ENCODE measurements at regions not wholly inside any gene's neighbourhood (a gene's known extent, or its start where the extent isn't known, plus 50 kb on each side); places are given as distances from the start of the nearest gene placed in this dataset.

GRCh38 chr10:76657337-76658012 is 980.1 kb downstream of the KCNMA1 start:
- Mint-ChIP-seq H3K9me3 (peaks cover 0 to 4% (median 0%) of the 10 kb centered on the region in 3 donors), H3K4me3 (no peak overlapping the region), H3K36me3 (no peaks in the 10 kb centered on the region), H3K27ac (no peak overlapping the region), H3K4me1 (no peaks in the 10 kb centered on the region), H3K27me3 (peaks cover 2% of the 10 kb centered on the region)

GRCh38 chr10:76651154-76651553 is 986.5 kb downstream of the KCNMA1 start:
- Mint-ChIP-seq H3K4me1 (no peaks in the 10 kb centered on the region), H3K27me3 (peaks cover under 1% of the 10 kb centered on the region), H3K9me3 (peaks cover 0 to 4% (median 0%) of the 10 kb centered on the region in 3 donors), H3K36me3 (no peaks in the 10 kb centered on the region), H3K4me3 (no peak overlapping the region), H3K27ac (no peak overlapping the region)

DNA sequence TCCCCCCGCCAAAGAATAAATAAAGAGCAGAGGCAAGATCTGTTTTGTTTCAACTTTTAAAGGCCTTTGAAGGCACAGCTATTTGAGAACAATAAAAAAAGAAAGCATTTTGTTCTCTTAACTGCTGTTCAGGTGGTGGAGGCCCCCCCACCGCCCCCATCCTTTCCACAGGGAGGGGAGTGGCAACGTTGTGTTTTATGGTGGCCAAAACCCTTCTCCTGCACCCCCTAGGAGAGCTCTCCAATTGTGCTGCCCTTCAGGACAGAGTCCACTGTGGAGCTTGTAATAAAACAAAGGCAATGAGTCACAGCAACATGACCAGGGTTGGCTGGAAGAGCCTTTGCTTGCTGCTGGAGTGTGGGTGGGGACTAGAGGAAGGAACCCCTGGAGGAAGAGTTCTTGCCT is 987.9 kb downstream of the KCNMA1 start:
- H3K4me3 Mint-ChIP-seq = no peak overlapping the region
- H3K27me3 Mint-ChIP-seq = no peaks in the 10 kb centered on the region
- no peak overlapping the region for H3K27ac Mint-ChIP-seq
- H3K4me1 Mint-ChIP-seq = no peaks in the 10 kb centered on the region
- H3K9me3 Mint-ChIP-seq = peaks cover 0 to 2% (median 2%) of the 10 kb centered on the region in 3 donors
- no peaks in the 10 kb centered on the region for H3K36me3 Mint-ChIP-seq

GRCh38 chr10:76649254-76649653 is 988.4 kb downstream of the KCNMA1 start:
- H3K4me3 Mint-ChIP-seq = no peak overlapping the region
- no peak overlapping the region for H3K27ac Mint-ChIP-seq
- H3K27me3 Mint-ChIP-seq = no peaks in the 10 kb centered on the region
- H3K9me3 Mint-ChIP-seq = peaks cover 0 to 3% (median 0%) of the 10 kb centered on the region in 3 donors
- no peaks in the 10 kb centered on the region for H3K36me3 Mint-ChIP-seq
- H3K4me1 Mint-ChIP-seq = no peaks in the 10 kb centered on the region

GRCh38 chr10:76647301-76647700 is 990.3 kb downstream of the KCNMA1 start:
- H3K36me3 Mint-ChIP-seq = no peaks in the 10 kb centered on the region
- H3K4me3 Mint-ChIP-seq = no peak overlapping the region
- H3K27me3 Mint-ChIP-seq = no peaks in the 10 kb centered on the region
- peaks cover 0 to 3% (median 0%) of the 10 kb centered on the region in 3 donors for H3K9me3 Mint-ChIP-seq
- H3K4me1 Mint-ChIP-seq = no peaks in the 10 kb centered on the region
- H3K27ac Mint-ChIP-seq = no peak overlapping the region

DNA sequence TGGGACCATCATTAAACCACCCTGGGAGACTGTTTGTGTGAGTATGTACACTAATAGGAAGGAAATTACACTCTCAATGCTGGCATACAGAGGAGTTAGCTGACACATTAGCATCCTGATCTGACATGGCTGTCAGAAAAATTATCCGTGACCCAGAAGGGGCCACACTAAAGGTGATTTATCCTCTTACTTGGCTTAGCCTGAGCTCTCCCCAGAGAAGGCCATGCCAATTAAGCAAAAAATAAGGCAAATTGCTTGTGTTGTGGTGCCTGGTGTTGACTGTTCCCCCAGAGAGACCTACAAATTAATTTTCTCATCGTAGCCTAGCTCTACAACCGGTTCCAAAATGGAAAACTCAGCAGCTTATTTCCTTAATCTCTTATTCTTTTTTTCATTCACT is 992.3 kb downstream of the KCNMA1 start:
- Mint-ChIP-seq H3K4me1 (no peaks in the 10 kb centered on the region), H3K27me3 (no peaks in the 10 kb centered on the region), H3K27ac (no peak overlapping the region), H3K4me3 (no peak overlapping the region), H3K36me3 (no peaks in the 10 kb centered on the region), H3K9me3 (peaks cover 0 to 3% (median 0%) of the 10 kb centered on the region in 3 donors)

DNA sequence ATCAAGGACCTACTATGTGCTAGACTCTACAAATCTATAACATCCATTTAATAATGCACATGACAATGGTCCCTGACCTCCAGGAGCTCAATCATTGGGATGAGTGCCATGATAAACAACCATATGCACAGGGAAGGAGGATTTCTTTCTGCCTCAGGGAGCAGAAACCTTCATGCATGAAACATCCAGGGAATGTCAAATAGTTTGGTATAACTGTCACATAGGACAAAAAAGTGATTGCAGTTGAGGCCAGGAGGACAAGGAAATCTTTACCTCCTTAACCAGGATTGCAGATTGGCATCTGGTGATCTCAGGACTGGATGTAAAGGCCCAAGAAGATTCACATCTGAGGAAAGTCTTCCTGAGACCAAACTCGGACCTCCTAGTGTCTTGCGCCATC is 993.1 kb downstream of the KCNMA1 start:
- no peak overlapping the region for H3K27ac Mint-ChIP-seq
- peaks cover 0 to 3% (median 0%) of the 10 kb centered on the region in 3 donors for H3K9me3 Mint-ChIP-seq
- no peaks in the 10 kb centered on the region for H3K4me1 Mint-ChIP-seq
- no peaks in the 10 kb centered on the region for H3K27me3 Mint-ChIP-seq
- H3K36me3 Mint-ChIP-seq = no peaks in the 10 kb centered on the region
- no peak overlapping the region for H3K4me3 Mint-ChIP-seq

- H3K4me3 Mint-ChIP-seq = no peak overlapping the region
- H3K4me1 Mint-ChIP-seq = no peaks in the 10 kb centered on the region
- peaks cover 0 to 4% (median 0%) of the 10 kb centered on the region in 3 donors for H3K9me3 Mint-ChIP-seq
- no peak overlapping the region for H3K27ac Mint-ChIP-seq
- no peaks in the 10 kb centered on the region for H3K36me3 Mint-ChIP-seq
- no peaks in the 10 kb centered on the region for H3K27me3 Mint-ChIP-seq
These were observed 994.1 kb downstream of the KCNMA1 start for GRCh38 chr10:76643511-76643911.

GRCh38 chr10:76642358-76642757 is 995.2 kb downstream of the KCNMA1 start:
- peaks cover 0 to 4% (median 0%) of the 10 kb centered on the region in 3 donors for H3K9me3 Mint-ChIP-seq
- H3K27me3 Mint-ChIP-seq = no peaks in the 10 kb centered on the region

DNA sequence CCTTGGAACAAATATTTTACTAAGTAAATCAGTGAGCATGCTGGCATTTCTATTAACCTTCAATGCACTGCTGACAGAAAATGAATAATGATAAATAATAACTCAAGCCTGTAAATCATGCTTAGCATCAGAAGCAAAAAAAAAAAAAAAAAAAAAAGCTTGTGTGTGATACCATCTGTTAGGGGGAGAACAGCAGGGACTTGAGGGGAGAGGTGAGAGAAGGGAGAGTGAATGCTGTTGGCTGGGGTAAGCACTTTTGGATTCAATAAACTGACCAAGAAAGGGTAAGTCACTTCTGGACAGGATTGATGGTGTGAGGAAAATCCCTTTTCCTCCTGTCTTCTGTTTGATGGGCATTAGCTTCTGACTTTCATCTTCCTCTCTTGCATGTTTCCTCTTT is 996.4 kb downstream of the KCNMA1 start:
- no peak overlapping the region for H3K4me3 Mint-ChIP-seq
- H3K36me3 Mint-ChIP-seq = no peaks in the 10 kb centered on the region
- no peaks in the 10 kb centered on the region for H3K27me3 Mint-ChIP-seq
- no peak overlapping the region for H3K27ac Mint-ChIP-seq
- no peaks in the 10 kb centered on the region for H3K4me1 Mint-ChIP-seq
- H3K9me3 Mint-ChIP-seq = peaks cover 0 to 4% (median 0%) of the 10 kb centered on the region in 3 donors

More at GRCh38 chr10:76642358-76642757, 995.2 kb downstream of the KCNMA1 start:
- H3K4me3 Mint-ChIP-seq = no peak overlapping the region
- H3K36me3 Mint-ChIP-seq = no peaks in the 10 kb centered on the region
- no peaks in the 10 kb centered on the region for H3K4me1 Mint-ChIP-seq
- H3K27ac Mint-ChIP-seq = no peak overlapping the region

GRCh38 chr10:76640806-76641205 is 996.8 kb downstream of the KCNMA1 start:
- no peaks in the 10 kb centered on the region for H3K4me1 Mint-ChIP-seq

DNA sequence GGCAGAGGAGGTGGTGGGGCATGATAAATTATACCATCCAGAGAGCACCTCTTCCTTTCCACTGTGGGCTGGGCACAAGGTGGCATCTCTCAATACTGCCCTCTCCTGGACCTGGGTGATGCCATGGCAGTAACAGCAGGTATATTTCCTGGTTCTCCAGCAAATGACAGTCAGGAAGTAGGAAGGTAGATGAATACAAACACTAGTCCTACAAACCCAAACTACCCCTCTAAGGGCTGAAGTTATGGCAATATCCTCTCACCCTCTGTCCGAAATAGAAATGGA is 1004.9 kb downstream of the KCNMA1 start:
- Mint-ChIP-seq H3K27me3 (no peaks in the 10 kb centered on the region), H3K4me1 (no peaks in the 10 kb centered on the region), H3K4me3 (no peak overlapping the region), H3K36me3 (no peaks in the 10 kb centered on the region), H3K27ac (no peak overlapping the region), H3K9me3 (peaks cover 0 to 3% (median 0%) of the 10 kb centered on the region in 3 donors)

More at GRCh38 chr10:76640806-76641205, 996.8 kb downstream of the KCNMA1 start:
- no peaks in the 10 kb centered on the region for H3K36me3 Mint-ChIP-seq
- H3K27ac Mint-ChIP-seq = no peak overlapping the region
- H3K4me3 Mint-ChIP-seq = no peak overlapping the region
- no peaks in the 10 kb centered on the region for H3K27me3 Mint-ChIP-seq
- H3K9me3 Mint-ChIP-seq = peaks cover 0 to 4% (median 0%) of the 10 kb centered on the region in 3 donors

DNA sequence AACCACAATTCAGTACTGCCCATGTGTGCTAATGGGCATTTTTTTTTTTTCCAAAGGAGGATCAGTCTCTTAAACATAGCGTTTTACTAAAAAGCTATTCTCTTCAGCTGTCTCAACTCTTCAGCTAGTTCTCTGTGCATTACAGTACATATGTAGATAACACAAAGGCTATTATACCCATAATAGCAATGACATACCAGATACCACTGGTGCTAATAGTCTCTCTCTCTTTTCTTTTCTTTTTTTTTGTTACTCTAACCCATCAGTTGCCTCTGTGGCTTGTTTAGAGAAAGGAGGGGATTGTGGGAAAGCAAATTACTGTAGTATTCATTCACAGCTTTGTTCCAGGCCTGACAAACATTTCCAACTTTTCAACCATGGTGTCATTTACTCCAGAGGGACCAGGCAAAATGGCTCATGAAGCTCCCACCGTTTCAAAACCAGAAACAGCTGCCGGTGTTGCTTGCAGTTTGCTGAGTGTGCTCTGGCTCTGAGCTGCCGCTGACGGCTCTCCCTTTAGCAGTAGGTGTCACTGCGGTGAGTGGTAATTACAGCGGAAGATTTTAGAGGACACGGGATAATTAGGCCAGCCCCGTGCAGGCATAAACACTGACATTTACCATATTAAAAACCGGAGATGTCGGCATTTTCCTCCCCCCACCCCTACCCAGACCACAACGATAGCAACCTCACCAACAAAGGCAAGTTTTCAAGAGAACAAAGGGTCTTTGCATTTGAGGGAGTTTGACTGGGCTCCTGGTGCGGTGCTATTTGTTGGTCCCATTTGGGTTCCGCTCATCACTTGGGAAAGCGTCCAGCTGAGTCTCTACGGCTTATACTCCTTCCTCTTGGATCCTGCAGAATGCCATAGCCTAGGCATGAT is 1005.5 kb downstream of the KCNMA1 start:
- Mint-ChIP-seq H3K4me3 (no peak overlapping the region), H3K36me3 (no peaks in the 10 kb centered on the region), H3K27ac (no peak overlapping the region), H3K4me1 (no peaks in the 10 kb centered on the region), H3K9me3 (peaks cover 0 to 3% (median 0%) of the 10 kb centered on the region in 3 donors), H3K27me3 (no peaks in the 10 kb centered on the region)

- Mint-ChIP-seq H3K36me3 (no peaks in the 10 kb centered on the region), H3K9me3 (peaks cover 0 to 3% (median 0%) of the 10 kb centered on the region in 3 donors), H3K4me3 (no peak overlapping the region), H3K27me3 (no peaks in the 10 kb centered on the region), H3K27ac (no peak overlapping the region), H3K4me1 (no peaks in the 10 kb centered on the region)
These were observed 1006.5 kb downstream of the KCNMA1 start for GRCh38 chr10:76631036-76631670.

- Mint-ChIP-seq H3K27ac (no peak overlapping the region), H3K9me3 (peaks cover 0 to 3% (median 0%) of the 10 kb centered on the region in 3 donors), H3K36me3 (no peaks in the 10 kb centered on the region), H3K4me1 (peaks cover 0 to 3% (median 0%) of the 10 kb centered on the region in 3 donors), H3K27me3 (no peaks in the 10 kb centered on the region), H3K4me3 (no peak overlapping the region)
These were observed 1008.8 kb downstream of the KCNMA1 start for GRCh38 chr10:76628801-76629200.
